HG02642 (cell line): ENCODE measurements at regions not wholly inside any gene's neighbourhood (a gene's known extent, or its start where the extent isn't known, plus 50 kb on each side); places are given as distances from the start of the nearest gene placed in this dataset.
"Not testable (repeated sequence)": the region's sequence is repeated elsewhere in the genome, so short reads cannot be mapped to it uniquely, and the experiment has no call there.

Experiments used
- ATAC-seq: cut with Tn5 transposase; IDR thresholded peaks from one replicate; pipeline ENCODE4 v1.9.1; 2021; ENCODE audit warnings: mild to moderate bottlenecking; ENCODE audit not compliant: unreplicated experiment, poor library complexity

DNA sequence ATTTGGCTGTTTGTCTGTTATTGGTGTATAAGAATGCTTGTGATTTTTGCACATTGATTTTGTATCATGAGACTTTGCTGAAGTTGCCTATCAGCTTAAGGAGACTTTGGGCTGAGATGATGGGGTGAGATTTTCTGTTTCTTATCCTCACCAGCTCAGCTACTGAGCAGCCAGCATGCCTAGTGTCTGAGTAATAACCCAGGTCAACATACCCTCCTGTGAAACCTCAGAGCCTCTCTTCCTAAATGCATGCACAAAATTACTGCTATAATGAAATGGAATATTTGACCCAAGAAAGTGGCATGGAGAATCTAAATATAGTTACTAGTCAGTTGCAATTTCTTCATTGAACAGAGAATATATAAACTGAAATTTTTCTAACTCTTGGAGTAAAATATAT is 220.8 kb downstream of the MINAR1 start:
- not testable (repeated sequence) for ATAC-seq

GRCh38 chr15:79653533-79653932 is 221.4 kb downstream of the MINAR1 start:
- ATAC-seq = no peak

DNA sequence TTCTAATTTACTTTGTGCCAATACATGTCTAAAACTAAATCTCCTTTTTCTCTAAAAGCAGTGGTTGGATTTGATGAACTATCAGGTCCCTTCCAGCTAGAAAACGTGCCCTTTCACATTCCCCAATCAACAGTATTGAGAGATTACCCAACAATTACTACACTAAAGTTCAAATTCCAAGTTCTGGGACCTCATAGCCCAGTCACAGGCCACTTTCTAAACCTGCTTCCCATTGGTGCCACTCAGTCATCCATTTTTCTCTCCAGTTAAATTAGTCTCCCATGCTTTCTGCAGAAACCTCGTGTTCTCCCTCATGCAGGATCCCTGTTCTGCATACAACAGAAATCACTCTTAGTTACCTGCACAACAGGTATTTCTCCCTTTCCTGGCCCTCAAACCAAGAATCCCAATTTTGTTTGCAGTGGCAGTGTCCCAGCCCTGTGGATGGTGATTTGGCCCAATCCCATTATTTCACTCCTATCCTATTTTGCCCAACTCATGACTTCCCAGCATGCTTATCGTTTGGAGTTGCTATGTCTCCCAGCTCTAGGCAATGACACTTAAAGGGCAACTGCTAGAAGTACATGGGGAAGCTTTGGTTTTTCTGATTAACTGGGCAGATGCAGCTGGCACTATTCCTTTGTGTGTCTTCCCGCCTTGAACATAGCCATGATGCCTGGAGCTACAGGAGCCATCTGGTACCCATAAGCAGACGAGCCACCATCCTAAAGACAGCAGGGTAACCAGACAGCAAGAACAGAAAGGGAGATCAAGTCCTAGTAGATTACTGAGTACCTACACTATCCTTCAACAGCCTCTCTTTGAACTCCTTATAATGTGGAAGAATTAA is 224.2 kb downstream of the MINAR1 start:
- no peak for ATAC-seq

- ATAC-seq = no peak
These were observed 225.6 kb downstream of the MINAR1 start for GRCh38 chr15:79657722-79658121.

DNA sequence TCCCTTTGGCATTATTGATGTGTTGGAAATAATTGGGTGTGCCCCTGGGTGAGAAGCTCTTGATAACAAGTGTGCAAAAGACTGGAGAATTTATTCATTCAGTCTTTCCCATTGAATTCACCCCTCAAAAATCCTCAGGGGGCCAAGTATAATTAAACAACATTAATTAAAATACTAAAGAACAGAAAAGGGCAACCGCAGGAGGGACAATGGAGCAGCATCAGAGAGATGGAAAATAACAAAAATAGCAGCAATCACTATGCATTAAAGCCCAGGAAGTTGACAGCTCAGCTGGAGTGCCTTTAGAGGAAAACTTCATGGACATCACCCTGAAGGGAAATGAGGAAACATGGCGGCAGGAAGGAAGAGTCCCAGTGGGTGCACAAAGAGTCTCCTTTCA is 227.6 kb downstream of the MINAR1 start:
- ATAC-seq = no peak

- no peak for ATAC-seq
These were observed 229.3 kb downstream of the MINAR1 start for GRCh38 chr15:79661411-79661810.

GRCh38 chr15:79673416-79674123 is 223.2 kb downstream of the MTHFS start:
- ATAC-seq = peak; percentile 66

- no peak for ATAC-seq
These were observed 222.7 kb downstream of the MTHFS start for GRCh38 chr15:79674124-79674465.

- no peak for ATAC-seq
These were observed 220.8 kb downstream of the MTHFS start for GRCh38 chr15:79675982-79676381.

DNA sequence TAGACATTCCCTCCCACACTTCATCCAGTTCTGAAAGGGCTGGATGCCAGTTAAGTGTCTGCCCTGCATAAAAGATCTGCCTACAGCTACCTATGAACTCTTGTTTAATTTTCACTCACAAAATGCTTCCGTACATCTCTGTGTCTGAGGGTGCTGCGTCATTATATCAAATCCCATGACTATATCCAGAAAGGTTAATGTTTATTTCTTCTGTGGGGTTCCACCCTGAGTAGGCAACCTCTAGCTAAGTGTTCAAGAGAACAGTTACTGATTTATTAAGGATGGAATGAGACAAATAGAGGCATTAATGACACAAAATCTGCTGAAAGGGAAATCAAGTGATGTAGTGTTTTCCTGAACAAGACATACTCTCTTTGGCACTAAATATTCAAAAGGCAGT is 220.2 kb downstream of the MTHFS start:
- no peak for ATAC-seq

DNA sequence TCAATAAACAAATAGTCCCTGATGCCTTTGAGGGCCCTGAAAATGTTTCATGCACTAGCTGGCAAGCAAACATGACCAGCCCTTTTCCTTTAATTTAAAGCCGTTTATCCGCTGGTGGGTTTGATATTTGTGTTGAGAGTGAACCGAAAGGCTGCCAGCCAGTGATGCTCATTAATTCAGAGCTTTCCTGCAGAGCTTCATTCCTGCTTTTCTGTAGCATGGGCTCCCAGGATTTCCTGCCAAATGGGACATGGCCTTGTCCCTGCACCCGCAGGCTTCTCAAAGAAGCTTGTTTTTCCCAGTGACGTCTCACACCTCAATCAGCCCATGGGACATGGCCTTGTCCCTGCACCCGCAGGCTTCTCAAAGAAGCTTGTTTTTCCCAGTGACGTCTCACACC is 219.6 kb downstream of the MTHFS start:
- no peak for ATAC-seq

DNA sequence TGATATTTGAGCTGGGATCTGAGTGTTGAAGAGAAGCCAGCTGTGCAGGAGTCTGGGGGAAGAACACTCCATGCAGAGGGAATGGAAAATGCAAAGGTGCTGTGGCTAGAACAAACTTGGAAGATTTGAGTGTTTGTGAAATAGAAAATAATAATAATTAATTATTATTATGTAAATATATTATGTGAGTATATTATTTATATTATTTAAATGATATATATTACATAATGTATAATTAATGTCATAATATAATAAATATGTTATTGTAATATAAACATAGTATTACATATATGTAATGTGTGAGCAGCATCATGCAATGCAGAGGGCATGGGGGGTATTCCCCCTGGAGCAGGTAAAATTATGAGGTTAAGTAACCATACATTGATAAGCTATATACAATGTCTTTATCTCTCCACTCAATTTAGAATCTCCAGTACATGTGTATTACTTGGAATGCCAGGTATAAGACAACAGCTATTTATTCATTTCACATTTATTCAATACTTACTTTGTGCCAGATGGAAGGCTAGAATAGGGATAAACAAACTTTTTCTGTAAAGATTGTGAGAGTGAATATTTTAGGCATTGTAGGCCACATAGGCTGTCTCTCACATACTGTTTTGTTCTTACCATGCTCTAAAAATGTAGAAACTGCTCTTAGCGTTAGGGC is 218.6 kb downstream of the MTHFS start:
- no peak for ATAC-seq

- no peak for ATAC-seq
These were observed 216.1 kb downstream of the MTHFS start for GRCh38 chr15:79680720-79681119.

DNA sequence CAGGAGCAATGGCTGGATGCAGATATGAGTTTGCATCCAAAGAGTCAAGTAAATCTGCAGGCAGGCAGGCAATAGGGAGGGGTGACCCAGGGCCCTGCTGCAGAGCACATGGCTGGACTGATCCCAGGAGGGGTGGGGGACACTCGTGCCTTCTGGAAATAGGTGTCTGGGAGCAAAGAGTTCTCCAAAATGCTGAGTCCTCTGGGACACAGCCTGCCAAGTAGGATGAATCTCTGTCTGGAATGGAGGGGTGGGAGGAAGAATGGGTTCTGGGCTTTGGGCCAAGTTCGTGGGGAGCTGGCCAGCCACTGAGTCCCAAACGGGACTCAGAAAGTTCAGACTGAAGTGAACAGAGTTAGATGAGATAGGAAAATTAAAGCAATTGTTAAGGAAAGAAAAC is 214.5 kb downstream of the MTHFS start:
- ATAC-seq = no peak

GRCh38 chr15:79682851-79683288 is 213.9 kb downstream of the MTHFS start:
- ATAC-seq = no peak

- no peak for ATAC-seq
These were observed 207.8 kb downstream of the MTHFS start for GRCh38 chr15:79689030-79689429.

DNA sequence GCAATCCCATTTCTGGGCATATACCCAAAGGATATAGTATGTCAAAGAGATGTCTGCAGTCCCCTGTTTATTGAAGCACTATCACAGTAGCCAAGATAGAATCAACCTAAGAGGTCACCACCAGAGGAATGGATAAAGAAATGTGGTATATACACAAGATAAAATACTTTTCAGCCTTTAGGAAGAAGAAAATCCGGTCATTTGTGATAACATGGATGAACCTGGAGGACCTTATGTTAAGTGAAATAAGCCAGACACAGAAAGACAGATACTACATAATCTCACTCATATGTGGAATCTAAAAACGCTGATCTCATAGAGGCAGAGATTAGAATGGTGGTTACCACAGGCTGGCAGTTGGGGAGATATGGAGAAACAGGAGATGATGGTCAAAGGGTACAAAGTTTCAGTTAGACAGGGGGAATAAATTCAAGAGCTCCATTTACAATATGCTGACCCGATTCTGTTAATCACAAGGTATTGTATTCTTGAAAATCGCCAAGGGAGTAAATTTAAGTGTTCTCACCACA is 195.8 kb downstream of the MTHFS start:
- no peak for ATAC-seq

DNA sequence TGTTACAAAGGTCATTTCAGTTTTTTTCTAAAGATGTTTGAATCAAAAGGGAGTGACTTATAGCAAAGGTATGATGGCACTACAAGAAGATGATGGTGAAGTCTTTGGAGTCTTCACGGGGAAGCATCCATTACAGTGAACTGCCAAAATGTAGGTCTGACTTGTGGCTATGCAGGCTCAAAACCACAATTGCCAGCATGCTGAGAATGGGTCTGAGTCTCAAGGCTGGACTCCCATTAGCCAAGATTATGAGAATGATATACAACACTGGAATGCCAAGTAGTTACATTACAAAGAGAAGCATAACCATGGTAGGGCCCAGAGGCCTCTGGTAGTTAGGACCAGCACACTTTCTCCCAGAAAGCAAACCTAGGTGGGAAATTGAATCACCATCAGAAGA is 194.2 kb downstream of the MTHFS start:
- no peak for ATAC-seq

- ATAC-seq = no peak
These were observed 175.6 kb downstream of the MTHFS start for GRCh38 chr15:79721256-79721655.

- ATAC-seq = no peak
These were observed 172.5 kb downstream of the MTHFS start for GRCh38 chr15:79724312-79724711.

DNA sequence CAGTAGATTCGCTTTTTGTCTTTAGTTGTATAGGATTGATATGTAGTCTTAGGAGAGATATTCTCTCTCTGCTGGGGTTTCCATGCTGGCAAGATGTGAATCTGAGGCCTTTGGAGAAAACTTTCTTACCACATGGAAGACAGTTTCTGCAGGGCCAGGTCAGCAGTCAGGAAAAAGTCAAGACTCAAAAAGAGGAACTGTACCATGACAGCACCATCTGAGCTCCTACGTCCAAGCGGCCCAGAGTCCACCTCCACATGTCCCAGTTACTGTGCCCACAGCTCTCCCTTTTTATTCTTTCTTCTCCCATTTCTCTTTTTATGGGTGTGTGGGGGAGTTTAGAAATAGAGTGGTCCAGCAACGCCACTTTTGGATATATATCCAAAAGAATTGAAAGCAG is 172.0 kb downstream of the MTHFS start:
- ATAC-seq = no peak
